ENCODE measurements at regions not wholly inside any gene's neighbourhood (a gene's known extent, or its start where the extent isn't known, plus 50 kb on each side); places are given as distances from the start of the nearest gene placed in this dataset.

GRCh38 chr9:89655990-89656657 lies 51.3 kb downstream of the GADD45G start:
- no peak for DNase-seq (ENCODE audit: low spot score)
- in situ Hi-C loops (cut with HindIII; ENCODE audit: low sequenced_read_pairs), result no loop called here

GRCh38 chr9:89657295-89657694 lies 52.5 kb downstream of the GADD45G start:
- in situ Hi-C loops (cut with HindIII; ENCODE audit: low sequenced_read_pairs), result no loop called here
- DNase-seq (ENCODE audit: low spot score), result no peak

DNA sequence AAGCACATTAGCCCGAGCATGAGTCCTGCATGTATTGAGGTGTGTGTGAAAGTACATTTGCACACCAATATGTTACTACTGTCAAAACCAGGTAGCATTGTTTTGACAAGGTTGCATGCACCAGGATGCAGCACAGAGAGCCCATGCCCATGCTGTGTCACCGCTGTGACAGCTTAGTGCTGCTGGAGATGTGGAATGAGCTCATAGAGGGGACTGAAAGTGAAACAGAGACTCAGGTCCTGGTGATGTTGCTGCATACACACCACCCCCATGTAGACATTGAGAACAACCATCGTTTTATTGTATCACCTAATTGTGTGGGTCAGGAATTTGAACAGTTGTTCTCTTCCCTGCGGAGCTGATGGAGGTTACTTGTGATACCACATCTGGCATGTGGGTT lies 53.0 kb downstream of the GADD45G start:
- in situ Hi-C loops (cut with HindIII; ENCODE audit: low sequenced_read_pairs), result no loop called here
- DNase-seq (ENCODE audit: low spot score), result no peak

DNA sequence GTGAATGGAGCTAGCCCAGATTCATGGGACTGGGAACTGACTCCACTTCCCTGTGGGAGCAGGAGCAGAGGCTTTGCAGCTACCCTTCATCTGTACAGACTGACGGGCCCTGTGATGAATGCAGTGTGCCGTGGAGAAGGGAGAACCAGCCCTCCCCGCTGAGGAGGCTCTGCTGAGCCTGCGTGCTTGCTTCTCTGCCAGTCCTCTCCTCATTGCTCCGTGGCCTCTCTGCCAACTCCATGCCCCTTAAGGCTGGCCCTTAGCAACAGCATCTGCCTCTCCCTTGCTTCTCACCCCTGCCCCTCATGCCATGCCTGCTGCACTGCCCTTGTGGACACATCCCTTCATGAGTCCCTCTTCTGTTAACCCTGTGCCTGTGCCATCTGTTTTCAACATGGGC lies 53.6 kb downstream of the GADD45G start:
- in situ Hi-C loops (cut with HindIII; ENCODE audit: low sequenced_read_pairs), result no loop called here
- DNase-seq (ENCODE audit: low spot score), result no peak

DNA sequence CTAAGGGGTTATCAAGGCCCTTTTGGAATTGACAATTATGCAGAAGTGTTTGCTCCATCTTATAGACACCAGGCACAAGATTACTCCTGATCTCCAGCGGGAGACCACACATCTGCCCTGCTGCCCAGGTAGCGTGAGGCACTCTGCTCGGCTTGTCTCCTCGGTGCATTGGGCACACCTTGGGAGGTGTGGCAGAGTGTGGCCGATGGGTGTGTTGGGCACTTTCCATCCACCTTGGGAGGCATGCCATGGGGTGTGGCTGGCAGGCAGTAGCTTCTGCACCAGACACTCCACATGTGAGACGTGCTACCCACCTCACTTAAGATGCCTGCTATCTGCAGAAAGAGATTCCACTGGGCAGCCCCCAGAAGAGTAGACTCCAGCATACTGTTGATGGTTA lies 54.1 kb downstream of the GADD45G start:
- in situ Hi-C loops (cut with HindIII; ENCODE audit: low sequenced_read_pairs), result no loop called here
- DNase-seq (ENCODE audit: low spot score), result no peak

- in situ Hi-C loops (cut with HindIII; ENCODE audit: low sequenced_read_pairs), result no loop called here
- DNase-seq (ENCODE audit: low spot score), result no peak
These were observed 54.7 kb downstream of the GADD45G start for GRCh38 chr9:89659473-89659872.

- DNase-seq (ENCODE audit: low spot score), result no peak
- in situ Hi-C loops (cut with HindIII; ENCODE audit: low sequenced_read_pairs), result no loop called here
These were observed 55.3 kb downstream of the GADD45G start for GRCh38 chr9:89659891-89660685.

DNA sequence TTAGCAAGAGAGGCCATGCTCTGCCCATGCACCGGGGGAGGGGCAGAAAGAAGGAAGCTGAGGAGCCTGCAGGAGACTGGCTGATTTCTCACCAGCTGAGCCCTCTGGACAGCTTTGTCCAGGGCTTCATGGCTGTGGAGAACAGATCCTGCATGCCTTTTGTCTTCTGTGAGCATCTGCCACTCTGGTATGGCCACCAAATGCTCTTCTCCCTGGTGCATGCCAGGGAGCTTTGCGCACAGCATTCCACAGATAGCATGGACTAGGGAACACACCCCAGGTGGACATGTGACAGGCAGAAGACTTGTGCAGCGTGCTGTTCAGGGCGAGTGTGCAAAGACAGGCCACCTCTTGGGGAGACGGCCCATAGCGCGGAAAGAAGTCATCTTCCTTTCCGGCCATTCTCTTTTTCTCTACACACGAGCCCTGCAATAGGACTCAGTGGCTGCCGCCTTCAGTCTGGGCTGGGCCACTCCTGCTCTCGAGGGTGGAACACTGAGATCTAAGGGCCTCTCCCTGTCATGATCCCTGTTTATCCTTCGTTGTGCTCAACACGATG lies 56.7 kb downstream of the GADD45G start:
- in situ Hi-C loops (cut with HindIII; ENCODE audit: low sequenced_read_pairs), result no loop called here
- peak; percentile 79 for DNase-seq (ENCODE audit: low spot score)

DNA sequence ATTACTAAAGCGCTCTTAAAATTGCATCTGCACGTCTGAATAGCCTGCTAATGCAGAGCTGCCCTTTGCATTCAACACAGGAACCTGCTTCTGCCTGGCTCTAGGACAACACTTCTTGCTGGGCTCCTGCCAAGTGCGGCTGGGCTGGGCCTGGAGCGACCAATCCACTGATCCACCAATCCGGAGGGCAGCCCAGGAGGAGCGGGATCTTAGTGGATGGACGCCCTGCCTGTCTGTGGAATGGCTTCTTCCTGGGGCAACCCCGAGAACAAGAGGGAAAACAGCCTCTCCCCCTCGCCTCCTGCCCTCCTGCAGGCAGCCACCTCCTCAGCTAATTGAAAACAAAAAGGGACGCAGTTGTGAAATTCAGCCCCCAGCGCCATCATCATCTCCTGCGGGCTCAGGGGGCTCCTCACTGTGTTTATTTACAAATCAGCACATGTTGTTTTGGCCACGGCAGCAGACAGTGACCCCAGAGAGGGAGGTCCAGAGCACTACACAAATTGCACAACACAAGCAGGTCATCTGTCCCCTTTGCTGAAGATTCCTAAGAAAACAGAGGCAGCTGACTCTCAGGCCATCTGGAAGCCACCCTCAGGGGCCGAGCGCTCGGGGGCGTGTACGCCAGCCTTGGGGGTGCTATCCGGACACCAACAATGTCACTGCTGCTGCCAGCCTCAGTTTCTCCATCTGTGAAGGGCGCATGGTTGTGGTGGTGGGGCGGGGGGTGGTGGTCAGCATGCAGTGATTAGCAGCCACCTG lies 57.3 kb downstream of the GADD45G start:
- in situ Hi-C loops (cut with HindIII; ENCODE audit: low sequenced_read_pairs), result no loop called here
- peak; percentile 99 for DNase-seq (ENCODE audit: low spot score)

- in situ Hi-C loops (cut with HindIII; ENCODE audit: low sequenced_read_pairs), result no loop called here
- peak; percentile 60 for DNase-seq (ENCODE audit: low spot score)
These were observed 58.2 kb downstream of the GADD45G start for GRCh38 chr9:89662718-89663613.

GRCh38 chr9:89663614-89663970 lies 58.8 kb downstream of the GADD45G start:
- in situ Hi-C loops (cut with HindIII; ENCODE audit: low sequenced_read_pairs), result no loop called here
- no peak for DNase-seq (ENCODE audit: low spot score)

DNA sequence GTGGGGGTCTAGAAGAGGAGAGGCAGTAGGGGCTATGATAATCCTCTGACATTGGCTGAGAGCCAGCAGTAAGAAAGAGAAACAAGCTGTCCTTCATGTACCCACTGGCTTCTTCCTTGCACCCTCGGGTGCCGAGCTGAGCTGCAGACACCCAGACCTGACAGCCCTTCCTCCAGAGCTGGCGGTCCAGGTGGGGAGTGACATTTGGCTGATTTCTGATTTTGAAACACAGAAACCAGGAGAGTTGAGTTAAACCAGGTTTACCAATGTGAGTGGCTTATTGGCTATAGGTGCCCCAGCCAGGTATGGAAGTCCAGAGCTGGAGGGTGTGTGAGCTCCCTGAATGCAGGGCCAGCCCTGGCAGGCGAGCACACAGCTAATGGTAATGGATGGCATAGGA lies 59.2 kb downstream of the GADD45G start:
- in situ Hi-C loops (cut with HindIII; ENCODE audit: low sequenced_read_pairs), result no loop called here

GRCh38 chr9:89664896-89665329 lies 60.1 kb downstream of the GADD45G start:
- in situ Hi-C loops (cut with HindIII; ENCODE audit: low sequenced_read_pairs), result no loop called here
- no peak for DNase-seq (ENCODE audit: low spot score)

More for the DNA sequence above, 59.2 kb downstream of the GADD45G start:
- no peak for DNase-seq (ENCODE audit: low spot score)

GRCh38 chr9:89666364-89666763 lies 61.6 kb downstream of the GADD45G start:
- in situ Hi-C loops (cut with HindIII; ENCODE audit: low sequenced_read_pairs), result no loop called here
- DNase-seq (ENCODE audit: low spot score), result no peak

DNA sequence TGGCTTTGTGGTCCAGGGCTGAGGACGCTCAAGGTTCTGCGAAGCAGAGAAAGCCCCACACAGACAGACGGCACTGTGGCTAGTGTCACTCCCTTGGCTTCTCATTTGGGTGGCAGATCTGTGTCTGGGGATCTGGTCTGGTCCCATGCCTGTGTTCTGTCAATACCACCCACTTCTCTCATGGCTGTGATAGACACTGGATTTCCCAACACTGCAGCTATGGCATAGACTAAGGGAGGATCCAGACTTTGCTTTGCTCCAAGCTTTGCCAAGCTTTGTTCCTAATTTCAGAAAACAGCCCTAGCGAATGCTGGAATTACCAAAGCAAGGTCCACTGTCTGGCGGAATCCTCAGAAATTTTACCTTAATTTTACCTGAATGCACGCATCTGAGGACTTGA lies 62.1 kb downstream of the GADD45G start:
- in situ Hi-C loops (cut with HindIII; ENCODE audit: low sequenced_read_pairs), result no loop called here
- DNase-seq (ENCODE audit: low spot score), result no peak

DNA sequence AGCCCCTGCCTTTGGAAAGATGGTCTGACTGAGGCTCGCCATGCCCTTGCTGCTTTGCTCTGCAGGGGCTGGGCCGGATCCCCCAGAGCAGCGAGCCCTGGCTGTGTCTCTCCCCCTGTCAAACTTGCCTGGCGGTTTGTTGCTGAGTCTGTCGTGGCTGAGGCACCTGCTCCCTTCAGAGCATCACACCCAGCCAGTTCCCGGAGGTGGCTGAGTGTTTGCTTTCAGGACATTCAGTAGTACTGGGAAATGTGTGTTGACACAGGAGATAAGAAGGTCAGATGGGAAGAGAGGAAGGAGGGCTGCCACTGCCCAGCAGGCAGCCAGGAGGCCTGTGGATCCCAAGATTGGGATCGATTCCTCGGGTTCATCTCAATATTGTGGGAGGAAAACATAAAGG lies 62.9 kb downstream of the GADD45G start:
- in situ Hi-C loops (cut with HindIII; ENCODE audit: low sequenced_read_pairs), result no loop called here
- no peak for DNase-seq (ENCODE audit: low spot score)

GRCh38 chr9:89668216-89668865 lies 63.5 kb downstream of the GADD45G start:
- no peak for DNase-seq (ENCODE audit: low spot score)
- in situ Hi-C loops (cut with HindIII; ENCODE audit: low sequenced_read_pairs), result no loop called here

GRCh38 chr9:89668866-89669246 lies 64.0 kb downstream of the GADD45G start:
- no peak for DNase-seq (ENCODE audit: low spot score)
- in situ Hi-C loops (cut with HindIII; ENCODE audit: low sequenced_read_pairs), result no loop called here
